ENCODE measurements at regions not wholly inside any gene's neighbourhood (a gene's known extent, or its start where the extent isn't known, plus 50 kb on each side); places are given as distances from the start of the nearest gene placed in this dataset.

GRCh38 chr5:110073534-110073933 lies 383.8 kb downstream of the MAN2A1 start:
- TF ChIP-seq POLR2A (IDR thresholded peaks at IDR 0.05) (no peak), CTCF (IDR thresholded peaks at IDR 0.05) (no peak)
- no peaks in the 10 kb centered on the region for H3K27me3 ChIP-seq
- DNase-seq, result no peak
- H3K36me3 ChIP-seq (ENCODE audit: low read depth, missing control alignments), result no peaks in the 10 kb centered on the region
- intact Hi-C loops (cut with DNase I; ENCODE audit: low total_unique reads), result no loop called here
- H3K9me3 ChIP-seq, result no peaks in the 10 kb centered on the region
- no peaks in the 10 kb centered on the region for H3K4me1 ChIP-seq
- 13 to 48% methylated on average over 2 of the region's 2 CpGs for WGBS, 2 donors
- H3K27ac ChIP-seq, result no peak overlapping the region
- H3K4me3 ChIP-seq, result no peak overlapping the region

- DNase-seq, result no peak
- H3K27me3 ChIP-seq, result no peaks in the 10 kb centered on the region
- no peaks in the 10 kb centered on the region for H3K9me3 ChIP-seq
- H3K4me3 ChIP-seq, result no peak overlapping the region
- TF ChIP-seq POLR2A (IDR thresholded peaks at IDR 0.05) (no peak), CTCF (IDR thresholded peaks at IDR 0.05) (no peak)
- H3K4me1 ChIP-seq, result no peaks in the 10 kb centered on the region
- H3K36me3 ChIP-seq (ENCODE audit: low read depth, missing control alignments), result no peaks in the 10 kb centered on the region
- no peak overlapping the region for H3K27ac ChIP-seq
- intact Hi-C loops (cut with DNase I; ENCODE audit: low total_unique reads), result no loop called here
- 78 to 93% methylated on average over 1 of the region's 1 CpG for WGBS, 2 donors
Measured at GRCh38 chr5:110075656-110076055, 385.9 kb downstream of the MAN2A1 start.

GRCh38 chr5:110077147-110077546 lies 387.4 kb downstream of the MAN2A1 start:
- no peaks in the 10 kb centered on the region for H3K4me1 ChIP-seq
- H3K27me3 ChIP-seq, result no peaks in the 10 kb centered on the region
- TF ChIP-seq CTCF (IDR thresholded peaks at IDR 0.05) (no peak), POLR2A (IDR thresholded peaks at IDR 0.05) (no peak)
- H3K27ac ChIP-seq, result no peak overlapping the region
- intact Hi-C loops (cut with DNase I; ENCODE audit: low total_unique reads), result no loop called here
- 82 to 86% methylated on average over 3 of the region's 3 CpGs for WGBS, 2 donors
- no peak overlapping the region for H3K4me3 ChIP-seq
- no peaks in the 10 kb centered on the region for H3K9me3 ChIP-seq
- no peak for DNase-seq
- H3K36me3 ChIP-seq (ENCODE audit: low read depth, missing control alignments), result no peaks in the 10 kb centered on the region

DNA sequence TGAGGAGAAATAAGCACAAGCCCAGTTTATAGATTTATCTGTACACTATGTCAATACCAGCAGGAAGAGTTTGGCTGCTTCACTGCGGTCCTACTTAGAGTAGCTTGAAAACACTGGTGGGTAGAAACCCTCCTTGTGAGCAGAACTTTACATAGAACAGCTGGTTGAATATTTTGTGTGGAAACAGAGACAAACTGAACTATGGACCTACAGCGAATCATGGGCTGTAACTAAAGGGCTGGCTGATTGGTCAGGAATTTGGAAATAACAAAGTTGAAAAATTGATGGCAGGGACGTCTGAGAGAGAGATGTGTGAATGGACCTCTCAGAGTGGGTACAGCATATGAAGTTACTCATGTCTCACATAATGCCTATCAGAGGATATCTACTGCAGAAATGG lies 392.5 kb downstream of the MAN2A1 start:
- no peak for TF ChIP-seq POLR2A (IDR thresholded peaks at IDR 0.05)
- no peak for TF ChIP-seq CTCF (IDR thresholded peaks at IDR 0.05)
- DNase-seq, result no peak
- intact Hi-C loops (cut with DNase I; ENCODE audit: low total_unique reads), result no loop called here
- Histone ChIP-seq H3K9me3 (no peaks in the 10 kb centered on the region), H3K4me1 (no peaks in the 10 kb centered on the region), H3K4me3 (no peak overlapping the region), H3K27me3 (no peaks in the 10 kb centered on the region), H3K36me3 (ENCODE audit: low read depth, missing control alignments) (no peaks in the 10 kb centered on the region), H3K27ac (no peak overlapping the region)
- 95 to 96% methylated on average over 3 of the region's 3 CpGs for WGBS, 2 donors

DNA sequence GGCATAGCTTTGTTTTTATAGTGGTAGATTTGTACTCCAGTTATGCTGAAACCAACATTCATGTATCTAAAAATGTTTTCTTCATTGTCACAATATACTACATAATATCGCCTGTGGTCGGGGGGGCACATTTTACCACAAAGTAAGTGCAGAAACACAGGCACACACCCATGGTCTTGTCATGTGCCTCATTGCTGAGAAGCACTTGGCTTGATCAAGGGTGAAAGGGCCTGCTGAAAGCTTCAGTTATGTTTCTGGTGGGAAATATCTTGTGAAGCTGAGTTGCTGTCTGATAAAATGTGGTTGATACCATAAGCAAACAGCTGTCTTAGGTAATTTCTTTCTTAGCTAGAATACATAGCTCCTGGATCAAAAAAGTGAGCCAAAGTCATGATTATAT lies 393.1 kb downstream of the MAN2A1 start:
- TF ChIP-seq CTCF (IDR thresholded peaks at IDR 0.05), result no peak
- TF ChIP-seq POLR2A (IDR thresholded peaks at IDR 0.05), result no peak
- no peaks in the 10 kb centered on the region for H3K27me3 ChIP-seq
- no peak overlapping the region for H3K27ac ChIP-seq
- no peaks in the 10 kb centered on the region for H3K9me3 ChIP-seq
- intact Hi-C loops (cut with DNase I; ENCODE audit: low total_unique reads), result no loop called here
- no peak overlapping the region for H3K4me3 ChIP-seq
- no peak for DNase-seq
- H3K4me1 ChIP-seq, result no peaks in the 10 kb centered on the region
- WGBS, 2 donors, result 90 to 95% methylated on average over 2 of the region's 2 CpGs
- no peaks in the 10 kb centered on the region for H3K36me3 ChIP-seq (ENCODE audit: low read depth, missing control alignments)

All from testis (tissue), 2 donors.